HK-2 (cell line): ENCODE measurements at regions not wholly inside any gene's neighbourhood (a gene's known extent, or its start where the extent isn't known, plus 50 kb on each side); places are given as distances from the start of the nearest gene placed in this dataset.

Experiments used
- DNase-seq: peaks from one replicate; pipeline ENCODE4 v3.0.0-alpha.2; 2018; ENCODE audit not compliant: unreplicated experiment

DNA sequence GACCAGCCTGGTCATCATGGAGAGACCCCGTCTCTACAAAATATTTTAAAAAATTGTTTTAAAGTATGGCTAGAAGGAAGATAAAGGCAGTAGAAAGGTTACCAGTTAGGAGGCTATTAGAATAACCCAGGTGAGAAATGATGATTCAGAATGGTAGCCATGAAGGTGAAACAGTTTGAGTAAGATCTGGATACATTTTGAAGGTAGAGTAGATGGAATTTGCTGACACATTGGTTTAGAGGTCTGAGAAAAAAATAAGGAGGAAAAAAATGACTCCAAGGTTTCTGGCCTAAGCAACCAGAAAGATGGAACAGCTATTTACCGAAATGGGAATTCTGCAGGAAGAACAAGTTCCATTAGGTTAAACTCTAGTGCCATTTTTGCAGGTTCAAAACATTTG, 167.9 kb upstream of the TAB2 start:
- no peak for DNase-seq

DNA sequence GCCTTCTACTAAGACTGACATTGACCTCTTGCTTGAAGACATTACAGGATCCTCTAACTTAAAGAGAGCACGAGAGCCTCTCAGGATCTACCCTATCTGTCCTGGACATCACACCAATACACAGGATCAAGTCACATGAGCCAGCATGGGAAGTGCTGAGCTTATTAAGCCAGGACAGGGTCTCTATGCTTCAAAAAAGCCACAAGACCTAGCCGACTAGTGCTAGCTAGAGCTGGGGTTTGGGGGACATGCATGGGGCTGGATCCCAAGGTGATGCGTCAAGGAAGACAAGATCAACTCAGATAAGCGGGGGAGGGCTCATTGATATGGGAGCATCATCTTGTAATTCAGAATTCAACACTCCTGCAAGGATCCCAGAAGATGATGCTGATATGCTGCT, 167.2 kb upstream of the TAB2 start:
- DNase-seq: no peak

DNA sequence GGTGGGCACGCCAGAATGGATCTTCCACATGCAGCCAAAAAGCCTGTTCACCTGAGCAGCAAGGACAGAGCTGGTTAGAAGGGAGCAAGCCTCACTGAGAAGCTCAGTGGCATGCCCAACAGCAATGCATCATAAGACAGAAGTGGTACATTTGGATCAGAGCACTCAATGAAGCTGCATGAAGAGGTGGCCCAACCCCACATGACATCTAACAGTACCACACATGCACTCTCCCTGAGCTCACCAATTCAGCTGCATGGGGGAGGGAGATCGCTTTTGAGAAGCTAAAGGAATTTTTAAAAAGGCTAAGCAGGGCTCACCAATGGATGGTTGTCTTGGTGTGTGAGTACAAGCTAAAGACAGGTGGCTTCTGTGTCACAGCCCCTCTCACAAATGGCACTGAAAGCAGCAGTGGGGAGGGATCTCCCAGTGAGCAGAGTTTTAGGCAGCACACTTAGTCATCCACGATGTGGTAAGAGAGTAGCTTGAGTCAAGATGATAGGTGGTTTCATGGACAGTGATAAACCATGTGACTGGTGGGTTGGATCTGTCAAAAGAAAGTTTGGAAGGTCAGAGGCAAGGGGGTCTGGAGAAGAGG, 166.6 kb upstream of the TAB2 start:
- DNase-seq: no peak

DNA sequence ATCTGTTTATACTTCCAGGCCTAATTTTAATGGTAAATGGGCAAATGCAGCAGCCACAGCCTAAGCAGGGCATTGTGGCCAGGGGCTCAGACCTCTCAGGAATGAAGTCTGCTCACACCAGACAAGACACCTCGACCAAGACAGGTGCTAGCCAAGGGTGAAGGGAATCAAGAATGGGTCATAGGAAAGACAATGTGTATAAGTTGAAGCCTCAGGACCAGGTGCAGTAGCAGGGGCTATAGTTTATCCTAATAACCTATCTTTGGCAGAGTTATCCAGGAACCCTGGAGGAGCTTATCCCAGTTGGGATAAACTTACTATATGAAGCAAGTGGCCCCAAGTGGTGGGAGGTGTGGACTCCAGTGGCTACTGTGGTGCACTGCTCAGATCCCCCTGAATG, 165.0 kb upstream of the TAB2 start:
- DNase-seq: no peak

DNA sequence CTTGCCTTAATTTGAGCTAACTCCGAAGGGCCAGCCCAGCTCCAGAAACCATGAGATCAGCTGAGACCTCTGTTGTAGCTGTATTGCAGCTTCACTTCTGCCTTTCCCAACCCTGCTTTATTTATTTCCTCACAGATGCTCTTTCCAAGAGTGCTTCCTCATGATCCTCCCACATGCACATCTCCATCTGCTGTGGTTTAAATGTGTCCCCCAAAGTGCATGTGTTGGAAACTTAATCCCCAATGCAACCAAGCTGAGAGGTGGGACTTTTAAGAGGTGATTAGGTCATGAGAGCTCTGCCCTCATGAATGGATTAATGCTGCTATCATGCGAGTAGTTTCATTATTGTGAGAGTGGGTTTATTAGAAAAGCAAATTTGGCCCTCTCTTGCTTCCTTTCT, 164.4 kb upstream of the TAB2 start:
- DNase-seq: no peak

DNA sequence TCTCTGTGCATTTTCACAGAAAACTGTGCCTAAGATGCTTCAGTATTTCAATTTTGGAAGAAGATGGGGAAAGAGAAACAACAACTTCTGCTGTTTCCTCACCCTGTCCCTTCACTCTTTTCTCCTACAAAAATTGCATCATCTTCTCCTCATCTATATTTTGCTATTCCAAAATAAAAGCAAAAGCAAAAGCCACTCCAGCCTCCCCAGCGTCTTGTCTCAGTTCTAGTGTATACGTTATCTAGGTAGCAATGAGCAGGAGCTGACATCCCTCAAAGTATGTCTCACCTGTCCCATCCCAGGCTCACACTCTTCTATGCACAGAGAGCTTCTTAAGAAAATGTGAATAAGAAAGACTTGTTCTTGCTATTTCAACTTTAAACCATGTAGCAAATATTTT, 163.8 kb upstream of the TAB2 start:
- no peak for DNase-seq

DNA sequence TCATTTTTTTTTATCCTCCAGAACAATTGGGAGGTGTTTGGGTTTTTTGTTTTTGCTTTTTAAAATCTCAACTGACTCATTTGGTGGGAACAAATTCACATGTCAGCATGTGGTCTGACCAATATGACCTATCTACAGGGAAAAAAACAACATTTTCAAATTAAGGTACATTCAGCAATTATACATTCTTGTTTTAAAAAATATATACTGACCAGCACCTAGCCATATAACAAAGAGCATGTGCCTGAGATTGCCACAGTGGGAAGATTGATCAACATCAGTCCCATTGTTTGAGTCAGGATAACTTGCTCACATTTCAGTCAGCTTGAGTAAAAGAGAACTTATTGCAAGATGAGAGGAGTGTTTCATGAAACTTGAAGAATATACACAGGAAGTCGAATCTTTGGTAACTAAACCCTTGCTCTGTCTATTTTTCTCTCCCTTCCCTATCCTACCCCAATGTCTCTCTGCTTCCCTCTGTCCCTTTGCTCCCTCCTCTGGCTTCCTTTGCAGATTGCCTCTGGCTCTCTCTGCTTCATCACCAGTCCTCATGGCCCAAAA, 163.2 kb upstream of the TAB2 start:
- no peak for DNase-seq

DNA sequence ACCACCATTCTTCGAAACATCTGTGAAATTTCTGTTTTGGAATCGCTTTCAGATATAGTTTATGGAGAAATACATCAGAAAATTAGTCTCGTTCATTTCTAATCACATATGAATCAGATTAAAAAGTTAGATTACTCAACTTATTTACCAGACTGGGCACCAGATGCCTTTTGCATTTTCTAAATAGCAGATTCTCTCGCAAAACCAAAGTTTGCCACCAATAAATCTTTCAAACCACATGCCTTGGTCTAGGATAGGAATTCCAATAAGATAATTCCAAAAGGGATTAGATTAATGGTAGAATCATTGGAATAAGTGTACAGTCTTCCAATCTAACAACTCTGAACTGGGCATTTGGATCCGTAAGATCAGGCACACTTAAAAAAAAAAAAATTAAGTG, 160.4 kb upstream of the TAB2 start:
- DNase-seq: no peak

DNA sequence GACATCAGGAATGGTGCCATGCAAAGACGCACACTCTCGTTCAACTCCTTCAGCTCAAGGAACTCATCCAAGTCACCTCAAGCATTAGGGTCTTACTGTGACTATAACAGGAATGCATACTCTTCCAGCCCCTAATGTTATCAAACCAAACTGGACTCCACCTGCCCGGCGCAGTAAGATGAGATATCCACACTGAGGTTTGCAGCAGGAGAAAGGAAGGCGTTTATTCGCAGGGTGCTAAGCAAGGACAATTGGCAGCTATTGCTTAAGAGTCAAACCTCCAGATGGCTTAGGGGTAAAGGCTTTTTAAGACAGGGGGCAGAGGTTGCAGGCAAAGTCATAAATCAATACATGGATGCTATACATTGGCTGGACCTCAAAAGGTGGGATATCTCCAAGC, 159.4 kb upstream of the TAB2 start:
- no peak for DNase-seq

DNA sequence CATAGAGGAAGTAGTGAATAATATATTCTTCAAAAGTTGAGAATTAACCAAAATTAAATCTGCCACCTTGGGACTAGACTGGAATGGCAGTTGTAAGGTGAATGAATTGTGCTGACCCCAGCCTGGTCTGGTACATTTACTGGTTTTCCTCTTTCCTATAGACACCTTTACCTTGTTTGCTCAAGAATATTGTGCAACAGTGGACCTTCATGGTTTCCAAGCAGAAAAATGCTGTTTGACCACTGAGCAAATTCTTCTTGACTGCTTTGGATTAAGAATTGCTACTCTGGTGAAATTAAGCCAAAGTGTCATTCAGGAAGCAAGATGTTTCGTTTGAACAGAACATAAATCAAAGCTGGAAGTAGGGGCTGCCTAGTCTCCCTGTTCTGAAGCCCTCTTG, 156.6 kb upstream of the TAB2 start:
- DNase-seq: no peak

DNA sequence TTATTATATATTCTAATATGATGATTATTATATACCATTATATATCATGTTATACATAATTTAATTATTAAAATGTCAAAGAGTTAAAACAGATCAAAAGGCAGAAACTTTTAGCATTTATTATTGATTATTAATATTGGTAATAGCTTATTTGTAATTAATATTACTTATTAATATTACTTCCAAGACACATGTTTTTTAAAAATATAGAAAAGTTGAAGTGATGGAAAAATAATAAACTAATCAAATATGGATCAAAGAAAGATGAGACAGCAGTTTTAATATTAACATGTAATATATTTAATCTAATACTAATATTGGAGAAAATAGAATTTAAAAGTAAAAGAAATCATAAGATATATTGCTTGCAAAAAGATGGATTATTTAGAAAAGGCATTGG, 154.6 kb upstream of the TAB2 start:
- DNase-seq: no peak

DNA sequence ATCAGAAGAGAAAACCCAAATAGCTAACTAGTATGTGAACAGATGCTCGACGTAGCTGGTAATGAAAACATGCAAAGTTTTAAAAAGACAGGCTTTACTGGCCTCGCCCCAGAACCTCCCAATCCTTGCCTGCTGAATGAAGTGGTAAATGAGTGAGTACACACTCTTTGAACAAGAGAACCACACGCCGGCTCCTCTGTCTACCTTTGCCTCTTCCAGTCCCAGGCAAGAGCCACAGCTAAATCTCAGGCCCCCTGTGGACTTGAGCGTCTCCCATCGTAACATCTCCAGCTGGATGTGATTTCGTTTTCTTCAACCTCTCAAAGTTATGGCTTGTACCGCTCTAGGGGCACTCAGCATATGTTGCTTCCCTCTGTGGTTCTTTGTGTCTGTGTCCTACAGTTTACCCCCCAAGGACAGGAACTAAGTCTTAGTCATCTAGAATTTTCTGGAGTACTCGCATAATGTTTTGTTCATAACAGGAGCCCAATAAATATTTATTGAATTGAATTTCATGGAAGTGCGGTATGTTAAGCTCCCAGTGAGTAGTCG, 153.2 kb upstream of the TAB2 start:
- DNase-seq: no peak

DNA sequence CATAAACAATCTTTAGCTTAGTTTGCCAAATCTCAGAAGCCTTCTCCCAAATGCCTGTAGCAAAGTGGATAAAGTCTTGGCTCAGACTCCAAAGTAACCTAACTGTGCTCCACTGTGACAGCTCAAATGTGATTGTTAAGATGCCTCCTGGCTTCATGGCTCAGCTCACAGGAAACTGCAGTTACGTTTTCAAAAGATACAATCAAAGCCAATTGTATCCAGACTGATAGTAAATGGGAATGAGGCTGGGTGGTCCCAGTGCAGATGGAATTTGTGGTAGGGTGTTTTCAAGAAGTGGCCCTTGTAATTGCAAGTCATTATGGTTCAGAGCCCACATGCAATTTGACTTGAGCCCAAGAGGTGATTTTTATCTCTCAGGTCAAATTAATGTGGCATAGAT, 151.2 kb upstream of the TAB2 start:
- no peak for DNase-seq

DNA sequence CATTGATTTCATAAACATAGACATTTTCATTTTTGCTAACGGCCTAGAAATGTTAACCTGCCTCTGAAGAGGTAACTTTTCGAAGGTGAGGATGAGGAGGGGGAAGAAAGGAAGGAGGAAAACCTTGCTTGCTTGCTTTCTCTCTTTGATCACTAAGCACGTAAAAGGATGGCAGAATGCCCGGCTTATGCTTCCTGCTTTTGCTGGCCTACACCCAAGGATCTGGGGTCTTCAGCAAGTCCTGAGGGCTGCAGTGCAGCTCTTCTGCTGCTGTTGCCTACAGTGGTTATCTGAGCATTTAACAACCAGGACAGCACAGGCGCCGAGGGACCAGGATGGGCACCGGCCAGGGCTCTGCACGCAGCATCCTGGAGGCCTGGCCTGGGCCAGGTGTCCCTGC, 150.8 kb upstream of the TAB2 start:
- no peak for DNase-seq

DNA sequence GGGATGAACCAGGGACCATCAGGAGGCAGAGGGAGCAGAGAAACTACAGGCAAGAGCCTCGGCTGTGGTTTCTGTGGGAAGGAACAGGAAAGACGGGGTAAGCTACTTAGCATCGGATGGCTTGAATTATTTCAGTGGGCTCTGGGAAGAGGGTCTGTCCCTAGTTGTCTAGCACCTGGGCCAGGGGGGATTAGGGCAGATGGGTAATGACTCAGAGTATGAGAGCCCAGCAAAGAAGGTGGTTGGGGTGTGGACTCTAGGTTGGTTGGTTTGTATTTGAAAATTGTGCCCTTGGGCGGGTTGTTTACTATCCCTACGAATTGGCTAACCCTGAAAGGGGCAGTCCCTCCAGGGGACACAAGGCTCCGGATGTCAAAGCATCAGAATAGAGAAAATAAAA, 148.5 kb upstream of the TAB2 start:
- no peak for DNase-seq

DNA sequence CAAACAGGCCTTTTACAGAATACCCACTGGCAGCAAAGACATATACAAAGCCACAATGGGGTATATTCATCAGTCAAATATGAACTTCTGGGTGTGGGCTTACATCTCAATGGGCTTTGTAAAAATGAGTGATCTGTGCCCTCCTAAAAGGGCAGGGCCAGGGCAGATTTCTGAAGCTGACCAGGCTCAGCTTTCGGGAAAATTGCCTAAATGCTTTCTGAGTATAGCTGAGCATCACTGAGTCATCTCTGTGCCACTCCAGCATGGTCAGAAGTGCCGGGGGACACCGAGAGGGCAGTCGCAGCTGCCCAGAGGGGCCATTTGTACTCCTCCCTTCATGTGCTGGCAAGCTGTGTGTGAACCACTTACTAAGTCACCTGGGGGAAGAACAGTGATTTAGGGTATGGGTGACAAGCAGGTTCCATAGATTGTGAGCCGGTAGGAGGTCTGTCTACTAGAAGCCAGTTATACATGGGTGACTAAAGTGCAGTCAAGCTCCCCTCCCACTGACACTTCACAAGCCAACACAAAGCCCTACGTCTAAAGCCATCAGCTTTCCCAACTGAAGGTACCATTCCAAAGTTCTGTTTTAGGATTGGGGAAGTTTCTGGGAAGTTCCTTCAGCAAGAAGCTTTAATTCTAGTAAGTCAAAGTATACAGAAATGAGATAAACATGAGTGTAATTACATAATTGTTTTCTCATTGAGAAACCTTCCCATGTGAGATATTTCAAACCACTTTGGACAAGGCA, 147.6 kb upstream of the TAB2 start:
- DNase-seq: no peak

DNA sequence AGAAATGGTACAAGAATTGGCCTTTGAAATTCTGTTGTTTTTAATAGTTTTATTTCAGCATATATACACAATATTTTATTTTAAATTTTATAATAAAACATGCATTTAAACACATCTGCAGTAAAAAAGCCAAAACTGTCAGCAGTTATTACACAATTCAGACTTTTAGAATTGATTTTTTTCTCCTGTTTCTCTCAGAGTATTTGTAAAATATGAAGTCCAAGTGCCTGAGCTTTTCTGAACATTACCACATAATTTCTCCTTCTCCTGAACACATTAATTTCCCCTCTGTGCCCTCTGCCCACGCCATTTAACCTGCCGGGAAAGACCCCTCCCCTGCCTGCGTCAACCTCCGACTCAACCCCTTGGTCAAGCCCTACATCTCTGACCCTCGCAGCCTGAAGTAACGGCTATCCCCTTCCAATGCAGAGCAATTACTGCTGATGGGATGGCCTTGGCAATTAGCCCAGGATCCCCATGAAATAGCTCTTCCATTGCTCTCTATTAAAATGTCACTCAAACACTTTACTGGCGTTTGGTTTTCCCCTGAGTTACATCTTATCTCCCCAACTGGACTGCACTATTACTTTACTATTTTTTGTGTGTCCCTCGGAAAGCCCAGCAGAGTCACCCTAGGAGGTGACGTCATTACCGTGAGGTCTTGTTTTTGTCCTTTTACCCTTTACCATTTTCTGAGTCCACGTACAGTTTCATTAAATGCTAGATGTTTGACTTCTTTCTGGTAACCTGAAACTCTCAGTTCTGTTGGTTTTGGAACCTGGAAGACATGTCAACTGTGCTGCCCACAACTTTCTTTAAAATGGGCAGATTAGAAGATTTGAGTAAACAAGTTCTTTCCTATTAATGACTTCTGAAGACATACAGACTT, 146.7 kb upstream of the TAB2 start:
- no peak for DNase-seq

DNA sequence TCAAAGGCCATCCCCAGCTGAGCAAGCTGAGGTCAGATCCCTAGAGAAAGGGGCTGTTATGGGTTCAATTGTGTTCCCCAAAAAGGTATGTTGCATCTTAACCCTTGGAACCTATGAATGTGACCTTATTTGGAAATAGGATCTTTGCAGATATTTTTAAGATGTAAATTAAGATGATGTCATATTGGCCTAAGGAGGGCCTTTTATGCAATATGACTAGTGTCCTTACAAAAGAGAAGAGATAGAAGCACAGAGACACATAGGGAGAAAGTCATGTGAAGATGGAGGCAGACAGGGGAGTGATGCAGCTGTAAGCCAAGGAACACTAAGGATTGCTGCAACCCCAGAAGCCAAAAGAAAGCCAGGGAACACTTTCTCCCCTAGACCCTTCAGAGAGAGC, 144.3 kb upstream of the TAB2 start:
- DNase-seq: no peak

DNA sequence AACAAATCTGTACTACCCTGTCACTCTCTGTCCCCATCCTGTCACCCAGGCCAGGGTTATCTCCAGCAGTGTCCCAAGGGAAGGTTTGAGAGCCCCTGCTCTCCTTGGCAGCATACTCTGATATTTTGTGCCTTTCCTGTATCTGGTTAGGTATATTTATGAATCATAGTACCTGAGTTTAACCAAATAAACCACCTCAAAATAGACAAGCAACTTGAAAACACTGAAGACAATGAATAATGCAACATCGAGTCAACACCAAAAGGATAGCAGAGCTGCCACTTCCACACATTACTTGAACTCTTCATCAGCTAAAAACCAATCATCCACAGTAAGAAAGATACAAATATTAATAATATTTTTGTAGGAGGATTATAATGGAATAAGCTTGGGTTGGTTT, 142.6 kb upstream of the TAB2 start:
- no peak for DNase-seq

DNA sequence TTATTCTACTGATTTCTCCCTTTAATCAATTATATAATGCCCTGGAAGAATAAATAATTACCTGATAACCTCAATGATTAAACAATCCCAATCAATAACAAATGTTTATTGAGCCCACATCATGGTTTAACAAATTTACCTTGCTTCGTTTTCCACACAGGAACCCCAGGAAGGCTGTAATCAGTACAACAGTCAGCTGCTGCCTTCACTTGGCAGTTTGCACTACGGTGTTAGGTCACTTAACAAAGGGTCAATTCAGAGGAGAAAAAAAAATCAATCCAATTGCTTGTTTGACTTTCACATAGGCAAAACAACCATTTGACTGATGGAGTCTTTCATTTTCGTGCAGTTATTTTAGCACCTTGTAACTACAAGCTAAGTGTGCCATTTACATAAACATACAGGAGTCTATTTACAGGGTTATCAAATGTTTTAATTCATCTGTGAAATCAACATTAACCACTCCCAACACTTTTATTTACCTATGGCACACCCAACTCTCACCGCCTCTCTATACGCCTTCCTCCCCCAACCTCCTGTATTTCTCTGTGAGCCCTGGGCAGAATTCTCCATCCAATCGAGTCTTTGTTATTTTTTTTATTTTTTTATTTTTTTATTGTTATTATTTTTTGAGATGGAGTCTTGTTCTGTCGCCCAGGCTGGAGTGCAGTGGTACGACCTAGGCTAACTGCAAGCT, 140.4 kb upstream of the TAB2 start:
- no peak for DNase-seq

DNA sequence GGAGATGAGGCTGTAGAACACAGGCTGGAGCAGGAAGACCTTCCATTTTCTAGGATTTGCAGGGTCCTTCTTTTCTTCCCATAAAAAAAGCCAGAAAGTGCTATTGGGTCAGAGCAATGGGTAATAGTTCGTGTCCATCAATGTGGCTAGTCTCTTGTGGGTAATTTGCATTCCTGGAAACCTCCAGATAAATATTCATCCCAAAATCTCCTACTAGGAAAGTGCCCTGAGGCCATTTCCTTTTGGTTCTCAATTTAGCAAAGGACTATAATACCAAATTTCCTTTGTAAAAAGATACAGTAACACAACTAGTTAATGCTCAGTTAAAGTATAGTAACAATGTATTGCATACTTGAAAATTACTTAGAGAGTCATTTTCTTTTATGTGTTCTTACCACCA, 138.1 kb upstream of the TAB2 start:
- no peak for DNase-seq

DNA sequence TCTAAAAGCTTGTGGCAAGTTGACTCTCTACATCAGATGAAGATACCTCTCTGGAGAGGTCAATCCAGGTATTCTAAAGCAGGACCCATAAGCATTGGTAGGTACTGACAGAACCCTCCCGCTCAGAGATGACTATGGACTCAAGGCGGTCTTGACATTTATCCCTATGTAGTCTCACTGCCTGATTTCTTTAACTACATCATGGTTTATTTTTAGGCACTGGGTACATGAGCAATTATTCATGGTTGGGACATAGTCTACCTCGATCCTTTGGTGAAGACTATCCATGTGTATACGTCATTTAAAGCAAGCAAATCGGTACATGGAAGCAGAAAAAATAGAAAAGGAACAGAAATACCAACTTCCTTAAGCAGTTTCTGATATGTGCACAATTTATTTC, 136.2 kb upstream of the TAB2 start:
- no peak for DNase-seq
